ENCODE measurements at regions not wholly inside any gene's neighbourhood (a gene's known extent, or its start where the extent isn't known, plus 50 kb on each side); places are given as distances from the start of the nearest gene placed in this dataset.

DNA sequence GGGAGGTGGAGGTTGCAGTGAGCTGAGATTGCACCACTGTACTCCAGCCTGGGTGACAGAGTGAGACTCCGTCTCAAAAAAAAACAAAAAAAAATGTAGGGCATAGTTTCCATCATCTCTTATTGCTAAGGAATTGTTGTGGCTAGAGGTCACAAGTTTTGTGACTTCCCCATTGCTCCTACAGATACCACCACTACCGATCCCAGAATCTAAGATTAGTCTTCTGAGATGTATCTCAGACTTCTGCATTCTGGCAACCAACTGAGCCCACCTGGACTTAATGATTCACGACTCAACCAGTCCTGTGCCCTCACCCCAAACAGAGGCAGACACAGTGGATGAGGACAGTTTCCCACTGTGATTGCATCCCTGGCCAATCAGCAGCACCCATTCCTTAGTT is 148.9 kb downstream of the NECTIN1 start:
- TF ChIP-seq, protein P1, sequence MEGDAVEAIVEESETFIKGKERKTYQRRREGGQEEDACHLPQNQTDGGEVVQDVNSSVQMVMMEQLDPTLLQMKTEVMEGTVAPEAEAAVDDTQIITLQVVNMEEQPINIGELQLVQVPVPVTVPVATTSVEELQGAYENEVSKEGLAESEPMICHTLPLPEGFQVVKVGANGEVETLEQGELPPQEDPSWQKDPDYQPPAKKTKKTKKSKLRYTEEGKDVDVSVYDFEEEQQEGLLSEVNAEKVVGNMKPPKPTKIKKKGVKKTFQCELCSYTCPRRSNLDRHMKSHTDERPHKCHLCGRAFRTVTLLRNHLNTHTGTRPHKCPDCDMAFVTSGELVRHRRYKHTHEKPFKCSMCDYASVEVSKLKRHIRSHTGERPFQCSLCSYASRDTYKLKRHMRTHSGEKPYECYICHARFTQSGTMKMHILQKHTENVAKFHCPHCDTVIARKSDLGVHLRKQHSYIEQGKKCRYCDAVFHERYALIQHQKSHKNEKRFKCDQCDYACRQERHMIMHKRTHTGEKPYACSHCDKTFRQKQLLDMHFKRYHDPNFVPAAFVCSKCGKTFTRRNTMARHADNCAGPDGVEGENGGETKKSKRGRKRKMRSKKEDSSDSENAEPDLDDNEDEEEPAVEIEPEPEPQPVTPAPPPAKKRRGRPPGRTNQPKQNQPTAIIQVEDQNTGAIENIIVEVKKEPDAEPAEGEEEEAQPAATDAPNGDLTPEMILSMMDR (IDR thresholded peaks at IDR 0.05; ENCODE audit: borderline replicate concordance, extremely low read depth, low read length, poor library complexity, severe bottlenecking): no peak
- TF ChIP-seq EZH2 (IDR thresholded peaks at IDR 0.05; ENCODE audit: borderline replicate concordance, low read depth, low read length, severe bottlenecking): no peak
